ENCODE measurements at regions not wholly inside any gene's neighbourhood (a gene's known extent, or its start where the extent isn't known, plus 50 kb on each side); places are given as distances from the start of the nearest gene placed in this dataset.
"Not testable (repeated sequence)": the region's sequence is repeated elsewhere in the genome, so short reads cannot be mapped to it uniquely, and the experiment has no call there.

- TF ChIP-seq CTCF (IDR thresholded peaks at IDR 0.05); EZH2 (IDR thresholded peaks at IDR 0.05; ENCODE audit: borderline replicate concordance, insufficient read depth, low read depth, low read length, poor library complexity, severe bottlenecking): not testable (repeated sequence)
These were observed 133.1 kb downstream of the TSEN15 start for GRCh38 chr1:184184614-184185013.
